Smooth muscle cell (in vitro differentiated cells): ENCODE measurements at regions not wholly inside any gene's neighbourhood (a gene's known extent, or its start where the extent isn't known, plus 50 kb on each side); places are given as distances from the start of the nearest gene placed in this dataset.
A peak's percentile ranks its signal among the peaks of the same experiment; 100 is the strongest.

ENCODE experiments used
- DNase-seq: peaks from one replicate; lab custom pipeline; 2025; ENCODE audit not compliant: unreplicated experiment; lab: John Stamatoyannopoulos, UW
- H2AFZ ChIP-seq: fragments of 200-600 bp; sonication (generic); 2 replicates; pipeline ENCODE4 v1.6.0; 2016; ENCODE audit warnings: antibody characterized with exemption, low read depth, mild to moderate bottlenecking
- H3F3A ChIP-seq: fragments of 200-600 bp; sonication (generic); 2 replicates; pipeline ENCODE4 v1.6.0; 2017; ENCODE audit warnings: antibody characterized with exemption, low read depth
- H3K27ac ChIP-seq: fragments of 200-600 bp; sonication (generic); 2 replicates; pipeline ENCODE4 v1.5.1; 2016; ENCODE audit warnings: low read depth, mild to moderate bottlenecking
- H3K27me3 ChIP-seq: fragments of 200-600 bp; sonication (generic); 2 replicates; pipeline ENCODE4 v1.6.1; 2016; ENCODE audit warnings: low read depth, mild to moderate bottlenecking
- H3K36me3 ChIP-seq: fragments of 200-600 bp; sonication (generic); 2 replicates; pipeline ENCODE4 v1.5.1; 2016; ENCODE audit warnings: low read depth
- H3K4me1 ChIP-seq: fragments of 200-600 bp; sonication (generic); 2 replicates; pipeline ENCODE4 v1.5.1; 2016; ENCODE audit warnings: low read depth
- H3K4me2 ChIP-seq: fragments of 200-600 bp; sonication (generic); 2 replicates; pipeline ENCODE4 v1.6.0; 2016; ENCODE audit warnings: mild to moderate bottlenecking
- H3K4me3 ChIP-seq: fragments of 200-600 bp; sonication (generic); 2 replicates; pipeline ENCODE4 v1.5.1; 2016; ENCODE audit warnings: mild to moderate bottlenecking
- H3K79me2 ChIP-seq: fragments of 200-600 bp; sonication (generic); 2 replicates; pipeline ENCODE4 v1.6.0; 2016; ENCODE audit warnings: low read depth, mild to moderate bottlenecking
- H3K9ac ChIP-seq: fragments of 200-600 bp; sonication (generic); 2 replicates; pipeline ENCODE4 v1.6.0; 2016; ENCODE audit warnings: low read depth
- H3K9me3 ChIP-seq: fragments of 200-600 bp; sonication (generic); replicated peaks from 2 replicates; pipeline ENCODE4 v1.5.1; 2016; ENCODE audit warnings: low read depth
- H4K20me1 ChIP-seq: fragments of 200-600 bp; sonication (generic); 2 replicates; pipeline ENCODE4 v1.6.0; 2016; ENCODE audit warnings: low read depth
- CTCF ChIP-seq: fragments of 200-600 bp; sonication (generic); IDR thresholded peaks from 2 replicates; pipeline ENCODE4 v1.5.1; 2017; ENCODE audit warnings: borderline replicate concordance, mild to moderate bottlenecking, antibody characterized with exemption; ENCODE audit not compliant: insufficient read depth, poor library complexity, severe bottlenecking
- WGBS: methylation state at CpG from one replicate; pipeline ENCODE4 v1.1.7; 2016; ENCODE audit warnings: low lambda C conversion rate; 5-methylcytosine and 5-hydroxymethylcytosine counted together

- H3K9ac ChIP-seq, result no peak overlapping the region
- H3K4me1 ChIP-seq, result no peaks in the 10 kb centered on the region
- no peaks in the 10 kb centered on the region for H3K79me2 ChIP-seq
- DNase-seq, result no peak
- no peak overlapping the region for H3K4me2 ChIP-seq
- H3K9me3 ChIP-seq, result no peaks in the 10 kb centered on the region
- H3K27ac ChIP-seq, result no peak overlapping the region
- no peak overlapping the region for H3K4me3 ChIP-seq
- no peaks in the 10 kb centered on the region for H4K20me1 ChIP-seq
- H3F3A ChIP-seq, result no peaks in the 10 kb centered on the region
- no peaks in the 10 kb centered on the region for H3K36me3 ChIP-seq
- TF ChIP-seq CTCF, result no peak
- WGBS, result 76% methylated on average over 5 of the region's 5 CpGs
- no peaks in the 10 kb centered on the region for H3K27me3 ChIP-seq
- H2AFZ ChIP-seq, result peak overlapping the region; percentile 4
Observed at GRCh38 chr10:80946957-80947726, 409.4 kb downstream of the SH2D4B start.

GRCh38 chr10:80949785-80950184 is 412.1 kb downstream of the SH2D4B start:
- Histone ChIP-seq H2AFZ (no peak overlapping the region), H3K27me3 (no peaks in the 10 kb centered on the region), H3K9ac (no peak overlapping the region), H3F3A (no peaks in the 10 kb centered on the region), H3K79me2 (no peaks in the 10 kb centered on the region), H3K4me1 (no peaks in the 10 kb centered on the region), H3K27ac (no peak overlapping the region), H3K36me3 (no peaks in the 10 kb centered on the region), H3K4me3 (no peak overlapping the region), H3K4me2 (no peak overlapping the region), H4K20me1 (no peaks in the 10 kb centered on the region), H3K9me3 (no peaks in the 10 kb centered on the region)
- no peak for DNase-seq
- no peak for TF ChIP-seq CTCF
- WGBS, result 96% methylated on average over 5 of the region's 5 CpGs

- Histone ChIP-seq H3K27me3 (no peaks in the 10 kb centered on the region), H3K9me3 (no peaks in the 10 kb centered on the region), H3K4me2 (no peak overlapping the region), H3K27ac (no peak overlapping the region), H3K79me2 (no peaks in the 10 kb centered on the region), H4K20me1 (no peaks in the 10 kb centered on the region), H3F3A (no peaks in the 10 kb centered on the region), H3K36me3 (no peaks in the 10 kb centered on the region), H3K4me3 (no peak overlapping the region), H3K4me1 (no peaks in the 10 kb centered on the region), H3K9ac (no peak overlapping the region), H2AFZ (no peak overlapping the region)
- TF ChIP-seq CTCF, result no peak
- no peak for DNase-seq
- WGBS, result 87% methylated on average over 7 of the region's 7 CpGs
Observed at GRCh38 chr10:80952436-80952835, 414.7 kb downstream of the SH2D4B start.

GRCh38 chr10:80957161-80957560 is 419.5 kb downstream of the SH2D4B start:
- no peak overlapping the region for H3K4me2 ChIP-seq
- no peak overlapping the region for H2AFZ ChIP-seq
- no peaks in the 10 kb centered on the region for H3K27me3 ChIP-seq
- no peak overlapping the region for H3K4me3 ChIP-seq
- H4K20me1 ChIP-seq, result no peaks in the 10 kb centered on the region
- no peak overlapping the region for H3K9ac ChIP-seq
- H3F3A ChIP-seq, result no peaks in the 10 kb centered on the region
- H3K4me1 ChIP-seq, result no peaks in the 10 kb centered on the region
- TF ChIP-seq CTCF, result no peak
- 91% methylated on average over 4 of the region's 4 CpGs for WGBS
- H3K9me3 ChIP-seq, result no peaks in the 10 kb centered on the region
- no peaks in the 10 kb centered on the region for H3K79me2 ChIP-seq
- no peak for DNase-seq
- no peak overlapping the region for H3K27ac ChIP-seq
- H3K36me3 ChIP-seq, result no peaks in the 10 kb centered on the region
